ENCODE measurements at regions not wholly inside any gene's neighbourhood (a gene's known extent, or its start where the extent isn't known, plus 50 kb on each side); places are given as distances from the start of the nearest gene placed in this dataset.

- no peaks in the 10 kb centered on the region for H3K4me1 ChIP-seq (ENCODE audit: control insufficient read depth in 1 of 2, extremely low read depth in 1 of 2, insufficient read depth in 2 of 2, low read length in 2 of 2)
- H3K4me1 Mint-ChIP-seq = no peaks in the 10 kb centered on the region
- H3K9me3 Mint-ChIP-seq = no peaks in the 10 kb centered on the region
- no peak for DNase-seq
- H3K27ac ChIP-seq (ENCODE audit: low read length) = no peak overlapping the region
- peaks cover 3 to 13% of the 10 kb centered on the region in 2 experiments for H3K27me3 ChIP-seq (replicated peaks in 1 of 2; ENCODE audit: control insufficient read depth in 2 of 2, extremely low read depth in 1 of 2, insufficient read depth in 2 of 2, low read length in 1 of 2)
- no peak overlapping the region for H3K27ac Mint-ChIP-seq
- H3K36me3 Mint-ChIP-seq = no peaks in the 10 kb centered on the region
- CTCF ChIA-PET = no interaction called here
- peaks cover 9 to 20% of the 10 kb centered on the region in 2 donors for H3K27me3 Mint-ChIP-seq
- H3K9me3 ChIP-seq = no peaks in the 10 kb centered on the region
- WGBS (ENCODE audit: insufficient coverage) = 68% methylated on average over 3 of the region's 4 CpGs
- H3K4me3 Mint-ChIP-seq = no peak overlapping the region
- POLR2A ChIA-PET = no interaction called here
- no peaks in the 10 kb centered on the region for H3K36me3 ChIP-seq (ENCODE audit: control insufficient read depth in 2 of 2, extremely low read depth in 1 of 2, insufficient read depth in 1 of 2, low read length in 1 of 2)
- no peak for ATAC-seq (replicated peaks in 1 of 4)
- H3K4me3 ChIP-seq (ENCODE audit: control insufficient read depth in 1 of 2, extremely low read depth in 1 of 2, low read length in 1 of 2) = no peak overlapping the region
Measured at GRCh38 chr10:94216201-94216600, 146.5 kb downstream of the NOC3L start.

GRCh38 chr10:94217411-94217810 is 145.3 kb downstream of the NOC3L start:
- Mint-ChIP-seq H3K27me3 (peaks cover 12 to 20% of the 10 kb centered on the region in 2 donors), H3K4me1 (no peaks in the 10 kb centered on the region), H3K4me3 (no peak overlapping the region), H3K36me3 (no peaks in the 10 kb centered on the region), H3K27ac (no peak overlapping the region), H3K9me3 (no peaks in the 10 kb centered on the region)
- POLR2A ChIA-PET = no interaction called here
- CTCF ChIA-PET = no interaction called here
- Histone ChIP-seq H3K4me1 (ENCODE audit: control insufficient read depth in 1 of 2, extremely low read depth in 1 of 2, insufficient read depth in 2 of 2, low read length in 2 of 2) (no peaks in the 10 kb centered on the region), H3K4me3 (ENCODE audit: control insufficient read depth in 1 of 2, extremely low read depth in 1 of 2, low read length in 1 of 2) (no peak overlapping the region), H3K36me3 (ENCODE audit: control insufficient read depth in 2 of 2, extremely low read depth in 1 of 2, insufficient read depth in 1 of 2, low read length in 1 of 2) (no peaks in the 10 kb centered on the region), H3K9me3 (no peaks in the 10 kb centered on the region), H3K27ac (ENCODE audit: low read length) (no peak overlapping the region), H3K27me3 (replicated peaks in 1 of 2; ENCODE audit: control insufficient read depth in 2 of 2, extremely low read depth in 1 of 2, insufficient read depth in 2 of 2, low read length in 1 of 2) (peaks cover 3 to 15% of the 10 kb centered on the region in 2 experiments)
- ATAC-seq (replicated peaks in 1 of 4) = no peak
- no peak for DNase-seq

- no CpG with 5 or more reads among the region's 2 CpGs for WGBS (ENCODE audit: insufficient coverage)
- Histone ChIP-seq H3K27ac (ENCODE audit: low read length) (no peak overlapping the region), H3K4me3 (ENCODE audit: control insufficient read depth in 1 of 2, extremely low read depth in 1 of 2, low read length in 1 of 2) (no peak overlapping the region), H3K36me3 (ENCODE audit: control insufficient read depth in 2 of 2, extremely low read depth in 1 of 2, insufficient read depth in 1 of 2, low read length in 1 of 2) (no peaks in the 10 kb centered on the region), H3K9me3 (no peaks in the 10 kb centered on the region), H3K27me3 (replicated peaks in 1 of 2; ENCODE audit: control insufficient read depth in 2 of 2, extremely low read depth in 1 of 2, insufficient read depth in 2 of 2, low read length in 1 of 2) (peaks cover 3 to 15% of the 10 kb centered on the region in 2 experiments), H3K4me1 (ENCODE audit: control insufficient read depth in 1 of 2, extremely low read depth in 1 of 2, insufficient read depth in 2 of 2, low read length in 2 of 2) (no peaks in the 10 kb centered on the region)
- H3K27me3 Mint-ChIP-seq = peaks cover 12 to 20% of the 10 kb centered on the region in 2 donors
- ATAC-seq (replicated peaks in 1 of 4) (no peak), DNase-seq (no peak)
- ChIA-PET CTCF (no interaction called here), POLR2A (interaction anchor here in 1 of 2 donors (0.6 kb wide), 1 partner anchor 30 kb away, joined by 3 read pairs; no protein-coding TSS in a partner anchor)
- H3K4me3 Mint-ChIP-seq = no peak overlapping the region
- H3K36me3 Mint-ChIP-seq = no peaks in the 10 kb centered on the region
- H3K9me3 Mint-ChIP-seq = no peaks in the 10 kb centered on the region
- no peak overlapping the region for H3K27ac Mint-ChIP-seq
- H3K4me1 Mint-ChIP-seq = no peaks in the 10 kb centered on the region
Measured at GRCh38 chr10:94218493-94219183, 144.1 kb downstream of the NOC3L start.

- Histone ChIP-seq H3K36me3 (ENCODE audit: control insufficient read depth in 2 of 2, extremely low read depth in 1 of 2, insufficient read depth in 1 of 2, low read length in 1 of 2) (no peaks in the 10 kb centered on the region), H3K4me3 (ENCODE audit: control insufficient read depth in 1 of 2, extremely low read depth in 1 of 2, low read length in 1 of 2) (no peak overlapping the region), H3K27me3 (replicated peaks in 1 of 2; ENCODE audit: control insufficient read depth in 2 of 2, extremely low read depth in 1 of 2, insufficient read depth in 2 of 2, low read length in 1 of 2) (peaks cover 3 to 14% of the 10 kb centered on the region in 2 experiments), H3K27ac (ENCODE audit: low read length) (no peak overlapping the region), H3K9me3 (no peaks in the 10 kb centered on the region), H3K4me1 (ENCODE audit: control insufficient read depth in 1 of 2, extremely low read depth in 1 of 2, insufficient read depth in 2 of 2, low read length in 2 of 2) (no peaks in the 10 kb centered on the region)
- no peak overlapping the region for H3K27ac Mint-ChIP-seq
- H3K27me3 Mint-ChIP-seq = peaks cover 7 to 14% of the 10 kb centered on the region in 2 donors
- no peak for DNase-seq
- H3K4me3 Mint-ChIP-seq = no peak overlapping the region
- H3K9me3 Mint-ChIP-seq = no peaks in the 10 kb centered on the region
- ChIA-PET CTCF (no interaction called here), POLR2A (interaction anchor here in 1 of 2 donors (0.5 kb wide), 1 partner anchor 41 kb away, joined by 4 read pairs; no protein-coding TSS in a partner anchor)
- no peak for ATAC-seq (replicated peaks in 1 of 4)
- no CpG with 5 or more reads among the region's 1 CpG for WGBS (ENCODE audit: insufficient coverage)
- no peaks in the 10 kb centered on the region for H3K4me1 Mint-ChIP-seq
- no peaks in the 10 kb centered on the region for H3K36me3 Mint-ChIP-seq
Measured at GRCh38 chr10:94219829-94220228, 142.9 kb downstream of the NOC3L start.

GRCh38 chr10:94220717-94221116 is 142.0 kb downstream of the NOC3L start:
- Histone ChIP-seq H3K4me1 (ENCODE audit: control insufficient read depth in 1 of 2, extremely low read depth in 1 of 2, insufficient read depth in 2 of 2, low read length in 2 of 2) (no peaks in the 10 kb centered on the region), H3K36me3 (ENCODE audit: control insufficient read depth in 2 of 2, extremely low read depth in 1 of 2, insufficient read depth in 1 of 2, low read length in 1 of 2) (no peaks in the 10 kb centered on the region), H3K27ac (ENCODE audit: low read length) (no peak overlapping the region), H3K27me3 (replicated peaks in 1 of 2; ENCODE audit: control insufficient read depth in 2 of 2, extremely low read depth in 1 of 2, insufficient read depth in 2 of 2, low read length in 1 of 2) (peaks cover 3 to 11% of the 10 kb centered on the region in 2 experiments), H3K9me3 (no peaks in the 10 kb centered on the region), H3K4me3 (ENCODE audit: control insufficient read depth in 1 of 2, extremely low read depth in 1 of 2, low read length in 1 of 2) (no peak overlapping the region)
- Mint-ChIP-seq H3K36me3 (no peaks in the 10 kb centered on the region), H3K4me1 (no peaks in the 10 kb centered on the region), H3K27ac (no peak overlapping the region), H3K9me3 (no peaks in the 10 kb centered on the region), H3K27me3 (peaks cover 3 to 12% of the 10 kb centered on the region in 2 donors), H3K4me3 (no peak overlapping the region)
- DNase-seq (no peak), ATAC-seq (replicated peaks in 1 of 4) (no peak)
- POLR2A ChIA-PET = no interaction called here
- CTCF ChIA-PET = no interaction called here
- 100% methylated on average over 7 of the region's 8 CpGs for WGBS (ENCODE audit: insufficient coverage)

GRCh38 chr10:94223702-94224370 is 138.9 kb downstream of the NOC3L start:
- no peaks in the 10 kb centered on the region for H3K36me3 ChIP-seq (ENCODE audit: control insufficient read depth in 2 of 2, extremely low read depth in 1 of 2, insufficient read depth in 1 of 2, low read length in 1 of 2)
- DNase-seq = no peak
- H3K27ac Mint-ChIP-seq = no peak overlapping the region
- peaks cover 0 to 7% of the 10 kb centered on the region in 2 experiments for H3K27me3 ChIP-seq (replicated peaks in 1 of 2; ENCODE audit: control insufficient read depth in 2 of 2, extremely low read depth in 1 of 2, insufficient read depth in 2 of 2, low read length in 1 of 2)
- ChIA-PET CTCF (no interaction called here), POLR2A (no interaction called here)
- H3K4me3 ChIP-seq (ENCODE audit: control insufficient read depth in 1 of 2, extremely low read depth in 1 of 2, low read length in 1 of 2) = no peak overlapping the region
- H3K4me1 ChIP-seq (ENCODE audit: control insufficient read depth in 1 of 2, extremely low read depth in 1 of 2, insufficient read depth in 2 of 2, low read length in 2 of 2) = no peaks in the 10 kb centered on the region
- peaks cover 3 to 16% of the 10 kb centered on the region in 2 donors for H3K27me3 Mint-ChIP-seq
- H3K9me3 Mint-ChIP-seq = no peaks in the 10 kb centered on the region
- no peaks in the 10 kb centered on the region for H3K9me3 ChIP-seq
- WGBS (ENCODE audit: insufficient coverage) = 85% methylated on average over 2 of the region's 5 CpGs
- no peaks in the 10 kb centered on the region for H3K36me3 Mint-ChIP-seq
- H3K27ac ChIP-seq (ENCODE audit: low read length) = no peak overlapping the region
- ATAC-seq (replicated peaks in 1 of 4) = no peak
- H3K4me1 Mint-ChIP-seq = no peaks in the 10 kb centered on the region
- no peak overlapping the region for H3K4me3 Mint-ChIP-seq
